Fibroblast of lung (primary cell): ENCODE measurements at regions not wholly inside any gene's neighbourhood (a gene's known extent, or its start where the extent isn't known, plus 50 kb on each side); places are given as distances from the start of the nearest gene placed in this dataset.

ENCODE experiments used
- EZH2 ChIP-seq: IDR thresholded peaks from 2 replicates; pipeline ENCODE4 v1.5.1; 2012; ENCODE audit warnings: low read length, control low read depth, mild to moderate bottlenecking; ENCODE audit errors: missing control alignments
- TF ChIP-seq, protein P1 (sequence below), 2 donors: IDR thresholded peaks in 1 of 2; conservative IDR thresholded peaks in 1 of 2; 1 replicate in 1 of 2; 2 replicates in 1 of 2; pipeline ENCODE4 v1.5.1; 2011 to 2012; ENCODE audit warnings: low read length in 2 of 2, control low read depth in 1 of 2, inconsistent platforms in 1 of 2, low read depth in 1 of 2, mild to moderate bottlenecking in 1 of 2

DNA sequence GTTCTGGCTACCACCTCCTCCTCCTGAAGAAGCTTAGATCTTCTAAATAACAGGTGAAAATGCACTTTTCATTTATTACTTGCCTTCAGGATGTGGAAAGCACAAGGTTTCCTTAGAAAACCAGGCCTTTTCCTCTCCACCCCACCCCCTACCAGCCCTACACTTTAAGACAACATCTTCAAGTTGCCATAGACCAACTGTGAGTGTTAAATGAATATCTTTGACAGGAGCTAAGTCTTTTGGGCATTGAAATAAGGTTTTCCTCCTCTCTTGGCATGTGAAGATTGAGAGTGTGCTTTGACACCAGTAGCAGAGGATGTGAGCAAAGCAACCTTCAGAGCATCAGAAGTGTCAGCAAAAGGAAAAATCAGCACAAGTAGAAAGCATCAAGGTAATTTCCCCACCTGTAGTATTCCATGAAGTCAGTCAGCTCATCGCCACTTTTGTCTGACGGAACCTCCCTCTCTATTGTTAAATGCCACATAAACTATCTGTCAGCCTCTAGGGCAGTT is 532.3 kb upstream of the MMS22L start:
- TF ChIP-seq, protein P1, sequence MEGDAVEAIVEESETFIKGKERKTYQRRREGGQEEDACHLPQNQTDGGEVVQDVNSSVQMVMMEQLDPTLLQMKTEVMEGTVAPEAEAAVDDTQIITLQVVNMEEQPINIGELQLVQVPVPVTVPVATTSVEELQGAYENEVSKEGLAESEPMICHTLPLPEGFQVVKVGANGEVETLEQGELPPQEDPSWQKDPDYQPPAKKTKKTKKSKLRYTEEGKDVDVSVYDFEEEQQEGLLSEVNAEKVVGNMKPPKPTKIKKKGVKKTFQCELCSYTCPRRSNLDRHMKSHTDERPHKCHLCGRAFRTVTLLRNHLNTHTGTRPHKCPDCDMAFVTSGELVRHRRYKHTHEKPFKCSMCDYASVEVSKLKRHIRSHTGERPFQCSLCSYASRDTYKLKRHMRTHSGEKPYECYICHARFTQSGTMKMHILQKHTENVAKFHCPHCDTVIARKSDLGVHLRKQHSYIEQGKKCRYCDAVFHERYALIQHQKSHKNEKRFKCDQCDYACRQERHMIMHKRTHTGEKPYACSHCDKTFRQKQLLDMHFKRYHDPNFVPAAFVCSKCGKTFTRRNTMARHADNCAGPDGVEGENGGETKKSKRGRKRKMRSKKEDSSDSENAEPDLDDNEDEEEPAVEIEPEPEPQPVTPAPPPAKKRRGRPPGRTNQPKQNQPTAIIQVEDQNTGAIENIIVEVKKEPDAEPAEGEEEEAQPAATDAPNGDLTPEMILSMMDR (conservative IDR thresholded peaks at IDR 0.05 in 1 of 2, IDR thresholded peaks at IDR 0.05 in 1 of 2; ENCODE audit: low read depth in 1 of 2, low read length in 2 of 2) = no peak
- TF ChIP-seq EZH2 = no peak
